ENCODE measurements at regions not wholly inside any gene's neighbourhood (a gene's known extent, or its start where the extent isn't known, plus 50 kb on each side); places are given as distances from the start of the nearest gene placed in this dataset.

DNA sequence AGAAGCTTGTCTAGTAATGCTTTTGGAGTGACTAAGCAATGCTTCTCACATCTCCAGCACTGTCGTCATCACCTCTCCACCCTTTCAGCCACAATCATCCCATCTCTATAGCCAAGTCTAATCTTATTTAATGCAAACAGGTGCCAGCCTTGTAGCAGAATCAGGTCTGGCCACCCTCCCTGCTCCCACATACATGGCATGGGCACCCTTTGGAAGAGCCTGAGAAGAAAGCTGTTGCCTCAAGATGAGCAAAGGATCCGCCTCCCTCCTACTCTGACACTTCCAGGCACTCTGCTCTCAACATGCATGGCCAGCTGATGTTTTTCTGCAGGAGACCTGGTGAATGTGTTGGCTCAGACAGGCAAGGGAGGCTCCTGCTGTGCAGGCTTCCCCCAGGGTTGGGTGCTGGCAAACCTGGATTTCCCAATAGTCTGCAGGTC lies 113.1 kb upstream of the GRIK3 start:
- TF ChIP-seq EZH2phosphoT487 (IDR thresholded peaks at IDR 0.05; ENCODE audit: insufficient read depth, low read depth) (no peak), EZH2 (IDR thresholded peaks at IDR 0.05; ENCODE audit: insufficient read depth, poor library complexity, severe bottlenecking) (no peak)
- H3K79me2 ChIP-seq (ENCODE audit: insufficient read depth), result no peaks in the 10 kb centered on the region
- no peaks in the 10 kb centered on the region for H3F3A ChIP-seq (ENCODE audit: insufficient read depth)
- no peak overlapping the region for H3K9ac ChIP-seq
- no peak overlapping the region for H3K27ac ChIP-seq
- no peak for DNase-seq
- no peaks in the 10 kb centered on the region for H3K9me2 ChIP-seq (ENCODE audit: insufficient read depth)
- no peaks in the 10 kb centered on the region for H4K20me1 ChIP-seq (ENCODE audit: insufficient read depth)
- no peak overlapping the region for H2AFZ ChIP-seq
- no peak overlapping the region for H3K4me3 ChIP-seq
- in situ Hi-C loops (cut with MboI), result no loop called here
- no peak overlapping the region for H3K4me2 ChIP-seq (ENCODE audit: unreplicated experiment)
- 6 to 12% methylated on average over 2 of the region's 2 CpGs for WGBS, 2 experiments (ENCODE audit: low coverage in 1 of 2, low lambda C conversion rate in 2 of 2, missing lambda C conversion rate in 2 of 2)
- no peaks in the 10 kb centered on the region for H3K36me3 ChIP-seq (ENCODE audit: low read depth)
- no peaks in the 10 kb centered on the region for H3K27me3 ChIP-seq (replicated peaks; ENCODE audit: insufficient read depth)
- H3K9me3 ChIP-seq (ENCODE audit: low read depth), result no peaks in the 10 kb centered on the region
- no peaks in the 10 kb centered on the region for H3K4me1 ChIP-seq (ENCODE audit: insufficient read depth)

- H3K9me3 ChIP-seq (ENCODE audit: low read depth), result no peaks in the 10 kb centered on the region
- no peak overlapping the region for H3K4me2 ChIP-seq (ENCODE audit: unreplicated experiment)
- no peak for TF ChIP-seq EZH2 (IDR thresholded peaks at IDR 0.05; ENCODE audit: insufficient read depth, poor library complexity, severe bottlenecking)
- no peak for TF ChIP-seq EZH2phosphoT487 (IDR thresholded peaks at IDR 0.05; ENCODE audit: insufficient read depth, low read depth)
- WGBS, 2 experiments (ENCODE audit: low coverage in 1 of 2, low lambda C conversion rate in 2 of 2, missing lambda C conversion rate in 2 of 2), result 6 to 9% methylated on average over 2 of the region's 2 CpGs
- DNase-seq, result no peak
- H2AFZ ChIP-seq, result no peak overlapping the region
- H3K4me1 ChIP-seq (ENCODE audit: insufficient read depth), result no peaks in the 10 kb centered on the region
- H3K4me3 ChIP-seq, result no peak overlapping the region
- H3K9me2 ChIP-seq (ENCODE audit: insufficient read depth), result no peaks in the 10 kb centered on the region
- in situ Hi-C loops (cut with MboI), result no loop called here
- no peak overlapping the region for H3K9ac ChIP-seq
- H3F3A ChIP-seq (ENCODE audit: insufficient read depth), result no peaks in the 10 kb centered on the region
- no peaks in the 10 kb centered on the region for H3K36me3 ChIP-seq (ENCODE audit: low read depth)
- no peaks in the 10 kb centered on the region for H4K20me1 ChIP-seq (ENCODE audit: insufficient read depth)
- no peaks in the 10 kb centered on the region for H3K79me2 ChIP-seq (ENCODE audit: insufficient read depth)
- no peak overlapping the region for H3K27ac ChIP-seq
- H3K27me3 ChIP-seq (replicated peaks; ENCODE audit: insufficient read depth), result no peaks in the 10 kb centered on the region
These were observed 113.6 kb upstream of the GRIK3 start for GRCh38 chr1:37147906-37148305.

- Histone ChIP-seq H3K36me3 (ENCODE audit: low read depth) (no peaks in the 10 kb centered on the region), H3K4me3 (no peak overlapping the region), H2AFZ (no peak overlapping the region), H3K4me2 (ENCODE audit: unreplicated experiment) (no peak overlapping the region), H3K9me3 (ENCODE audit: low read depth) (no peaks in the 10 kb centered on the region), H3F3A (ENCODE audit: insufficient read depth) (no peaks in the 10 kb centered on the region), H3K4me1 (ENCODE audit: insufficient read depth) (no peaks in the 10 kb centered on the region), H4K20me1 (ENCODE audit: insufficient read depth) (no peaks in the 10 kb centered on the region), H3K9me2 (ENCODE audit: insufficient read depth) (no peaks in the 10 kb centered on the region), H3K9ac (no peak overlapping the region), H3K27ac (no peak overlapping the region), H3K79me2 (ENCODE audit: insufficient read depth) (no peaks in the 10 kb centered on the region), H3K27me3 (replicated peaks; ENCODE audit: insufficient read depth) (no peaks in the 10 kb centered on the region)
- 40 to 46% methylated on average over 1 of the region's 1 CpG for WGBS, 2 experiments (ENCODE audit: low coverage in 1 of 2, low lambda C conversion rate in 2 of 2, missing lambda C conversion rate in 2 of 2)
- TF ChIP-seq EZH2 (IDR thresholded peaks at IDR 0.05; ENCODE audit: insufficient read depth, poor library complexity, severe bottlenecking), result no peak
- no peak for TF ChIP-seq EZH2phosphoT487 (IDR thresholded peaks at IDR 0.05; ENCODE audit: insufficient read depth, low read depth)
- in situ Hi-C loops (cut with MboI), result no loop called here
- DNase-seq, result no peak
These were observed 114.3 kb upstream of the GRIK3 start for GRCh38 chr1:37148663-37149062.

DNA sequence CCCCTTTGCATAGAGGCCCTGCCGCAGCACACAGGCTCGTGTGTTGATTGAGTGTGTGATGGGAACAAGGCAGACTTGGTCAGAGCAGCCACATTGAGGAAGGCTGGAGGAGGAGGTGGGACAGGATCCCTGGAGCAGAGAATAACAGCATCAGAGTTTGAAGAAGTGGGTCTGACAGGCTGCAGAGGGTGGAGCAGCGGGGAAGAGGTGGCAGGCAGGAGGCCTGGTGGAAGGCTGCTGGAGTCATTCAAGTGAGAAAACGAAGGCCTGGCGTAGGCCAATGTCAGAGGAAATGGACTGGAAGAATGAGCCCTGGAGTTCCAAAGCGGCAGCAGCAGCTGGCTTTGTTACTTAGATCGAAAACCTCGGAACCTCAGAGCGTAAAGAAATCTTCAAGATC lies 115.0 kb upstream of the GRIK3 start:
- Histone ChIP-seq H2AFZ (no peak overlapping the region), H3K27me3 (replicated peaks; ENCODE audit: insufficient read depth) (no peaks in the 10 kb centered on the region), H4K20me1 (ENCODE audit: insufficient read depth) (no peaks in the 10 kb centered on the region), H3K9me2 (ENCODE audit: insufficient read depth) (no peaks in the 10 kb centered on the region), H3K27ac (no peak overlapping the region), H3F3A (ENCODE audit: insufficient read depth) (no peaks in the 10 kb centered on the region), H3K9ac (no peak overlapping the region), H3K36me3 (ENCODE audit: low read depth) (no peaks in the 10 kb centered on the region), H3K9me3 (ENCODE audit: low read depth) (no peaks in the 10 kb centered on the region), H3K79me2 (ENCODE audit: insufficient read depth) (no peaks in the 10 kb centered on the region), H3K4me3 (no peak overlapping the region), H3K4me1 (ENCODE audit: insufficient read depth) (no peaks in the 10 kb centered on the region), H3K4me2 (ENCODE audit: unreplicated experiment) (no peak overlapping the region)
- no peak for DNase-seq
- TF ChIP-seq EZH2 (IDR thresholded peaks at IDR 0.05; ENCODE audit: insufficient read depth, poor library complexity, severe bottlenecking) (no peak), EZH2phosphoT487 (IDR thresholded peaks at IDR 0.05; ENCODE audit: insufficient read depth, low read depth) (no peak)
- in situ Hi-C loops (cut with MboI), result no loop called here
- WGBS, 2 experiments (ENCODE audit: low coverage in 1 of 2, low lambda C conversion rate in 2 of 2, missing lambda C conversion rate in 2 of 2), result 26 to 34% methylated on average over 9 of the region's 9 CpGs

GRCh38 chr1:37150986-37151385 lies 116.7 kb upstream of the GRIK3 start:
- in situ Hi-C loops (cut with MboI), result no loop called here
- DNase-seq, result no peak
- no peaks in the 10 kb centered on the region for H3F3A ChIP-seq (ENCODE audit: insufficient read depth)
- H3K4me2 ChIP-seq (ENCODE audit: unreplicated experiment), result no peak overlapping the region
- H3K9me3 ChIP-seq (ENCODE audit: low read depth), result no peaks in the 10 kb centered on the region
- H3K4me1 ChIP-seq (ENCODE audit: insufficient read depth), result no peaks in the 10 kb centered on the region
- H3K4me3 ChIP-seq, result no peak overlapping the region
- no peak overlapping the region for H2AFZ ChIP-seq
- H3K27ac ChIP-seq, result no peak overlapping the region
- no peaks in the 10 kb centered on the region for H3K9me2 ChIP-seq (ENCODE audit: insufficient read depth)
- no peaks in the 10 kb centered on the region for H3K79me2 ChIP-seq (ENCODE audit: insufficient read depth)
- H3K9ac ChIP-seq, result no peak overlapping the region
- no peaks in the 10 kb centered on the region for H4K20me1 ChIP-seq (ENCODE audit: insufficient read depth)
- 18 to 20% methylated on average over 5 of the region's 5 CpGs for WGBS, 2 experiments (ENCODE audit: low coverage in 1 of 2, low lambda C conversion rate in 2 of 2, missing lambda C conversion rate in 2 of 2)
- TF ChIP-seq EZH2 (IDR thresholded peaks at IDR 0.05; ENCODE audit: insufficient read depth, poor library complexity, severe bottlenecking) (no peak), EZH2phosphoT487 (IDR thresholded peaks at IDR 0.05; ENCODE audit: insufficient read depth, low read depth) (no peak)
- no peaks in the 10 kb centered on the region for H3K36me3 ChIP-seq (ENCODE audit: low read depth)
- H3K27me3 ChIP-seq (replicated peaks; ENCODE audit: insufficient read depth), result no peaks in the 10 kb centered on the region
